Gastrocnemius medialis (tissue), 4 donors: ENCODE measurements at regions not wholly inside any gene's neighbourhood (a gene's known extent, or its start where the extent isn't known, plus 50 kb on each side); places are given as distances from the start of the nearest gene placed in this dataset.

Experiments
- CTCF ChIP-seq, 5 experiments: fragments of 450-650 bp in 3 of 5; fragments of 200-600 bp in 2 of 5; sonication (generic) in 2 of 5; IDR thresholded peaks in 4 of 5; conservative IDR thresholded peaks in 1 of 5; 1 replicate in 4 of 5; 2 replicates in 1 of 5; pipeline ENCODE4 v1.5.1; 2016 to 2019; ENCODE audit warnings: antibody characterized with exemption in 5 of 5, mild to moderate bottlenecking in 3 of 5, moderate library complexity in 3 of 5
- POLR2A ChIP-seq, 2 donors: fragments of 450-650 bp; IDR thresholded peaks; one replicate each; pipeline ENCODE4 v1.6.1; 2017; ENCODE audit warnings: antibody characterized with exemption in 2 of 2, mild to moderate bottlenecking in 2 of 2, moderate library complexity in 2 of 2

- TF ChIP-seq CTCF (IDR thresholded peaks at IDR 0.05 in 4 of 5, conservative IDR thresholded peaks at IDR 0.05 in 1 of 5) (no peak), POLR2A (IDR thresholded peaks at IDR 0.05) (no peak)
Observed at GRCh38 chr2:175853616-175853890, 148.5 kb downstream of the LNPK start.
